Urinary bladder (tissue), 4 donors: ENCODE measurements at regions not wholly inside any gene's neighbourhood (a gene's known extent, or its start where the extent isn't known, plus 50 kb on each side); places are given as distances from the start of the nearest gene placed in this dataset. TPM values are rescaled to one million over a fixed set of nuclear protein-coding genes. Genes with fewer than 3 reads are reported as not detected.
"Not testable (repeated sequence)": the region's sequence is repeated elsewhere in the genome, so short reads cannot be mapped to it uniquely, and the experiment has no call there.

Experiments used
- DNase-seq: peaks from one replicate; pipeline ENCODE4 v3.0.0-alpha.2; 2015; ENCODE audit errors: extremely low spot score
- H3K27ac ChIP-seq: one replicate; pipeline ENCODE4 v1.5.1; 2013; ENCODE audit warnings: low read depth, mild to moderate bottlenecking, moderate library complexity
- H3K36me3 ChIP-seq: one replicate; pipeline ENCODE4 v1.6.1; 2013; ENCODE audit warnings: mild to moderate bottlenecking, moderate library complexity; ENCODE audit not compliant: insufficient read depth
- H3K4me1 ChIP-seq: one replicate; pipeline ENCODE4 v1.6.1; 2013; ENCODE audit warnings: mild to moderate bottlenecking, moderate library complexity; ENCODE audit not compliant: insufficient read depth
- H3K4me3 ChIP-seq: one replicate; pipeline ENCODE4 v1.5.1; 2013; ENCODE audit warnings: low read depth, low read length
- WGBS: extraction: QIAGEN DNeasy Blood & Tissue Kit; methylation state at CpG from one replicate; pipeline ENCODE4 v1.1.7; 2013; 5-methylcytosine and 5-hydroxymethylcytosine counted together
- small RNA-seq: library from RNA; depleted of rRNA; stranded (forward); fragments of <200 nt; gene quantifications from one replicate; pipeline ENCODE3, GENCODE V24; 2014
- donor health status: healthy with polysubstance abuse.
- donor health status: healthy.

GRCh38 chr21:15654171-15654570 is 75.6 kb upstream of the USP25 start:
- WGBS = 93% methylated on average over 6 of the region's 6 CpGs
- Histone ChIP-seq H3K36me3 (no peaks in the 10 kb centered on the region), H3K4me3 (no peak overlapping the region), H3K4me1 (no peaks in the 10 kb centered on the region), H3K27ac (no peak overlapping the region)
- DNase-seq = no peak

GRCh38 chr21:15659753-15660422 is 69.9 kb upstream of the USP25 start:
- peak; percentile 51 for DNase-seq
- H3K4me3 ChIP-seq = no peak overlapping the region
- no peak overlapping the region for H3K27ac ChIP-seq
- H3K4me1 ChIP-seq = no peaks in the 10 kb centered on the region
- WGBS = 41% methylated on average over 3 of the region's 3 CpGs
- H3K36me3 ChIP-seq = no peaks in the 10 kb centered on the region

- Histone ChIP-seq H3K4me1 (no peaks in the 10 kb centered on the region), H3K27ac (no peak overlapping the region), H3K4me3 (no peak overlapping the region), H3K36me3 (no peaks in the 10 kb centered on the region)
- DNase-seq = no peak
- WGBS = 46% methylated on average over 2 of the region's 2 CpGs
Measured at GRCh38 chr21:15660423-15660804, 69.4 kb upstream of the USP25 start.

- no peak overlapping the region for H3K4me3 ChIP-seq
- no peak overlapping the region for H3K27ac ChIP-seq
- H3K4me1 ChIP-seq = no peaks in the 10 kb centered on the region
- WGBS = 86% methylated on average over 1 of the region's 1 CpG
- DNase-seq = no peak
- no peaks in the 10 kb centered on the region for H3K36me3 ChIP-seq
Measured at GRCh38 chr21:15667010-15667409, 62.8 kb upstream of the USP25 start.

GRCh38 chr21:15667819-15668218 is 62.0 kb upstream of the USP25 start:
- H3K4me3 ChIP-seq = no peak overlapping the region
- DNase-seq = no peak
- WGBS = 79% methylated on average over 7 of the region's 7 CpGs
- no peaks in the 10 kb centered on the region for H3K36me3 ChIP-seq
- no peaks in the 10 kb centered on the region for H3K4me1 ChIP-seq
- H3K27ac ChIP-seq = no peak overlapping the region

GRCh38 chr21:15669247-15669646 is 60.5 kb upstream of the USP25 start:
- H3K4me1 ChIP-seq = no peaks in the 10 kb centered on the region
- no peak overlapping the region for H3K27ac ChIP-seq
- DNase-seq = no peak
- 23% methylated on average over 2 of the region's 2 CpGs for WGBS
- H3K4me3 ChIP-seq = no peak overlapping the region
- no peaks in the 10 kb centered on the region for H3K36me3 ChIP-seq

- H3K4me3 ChIP-seq = no peak overlapping the region
- no peak overlapping the region for H3K27ac ChIP-seq
- DNase-seq = no peak
- no peaks in the 10 kb centered on the region for H3K4me1 ChIP-seq
- 89% methylated on average over 3 of the region's 3 CpGs for WGBS
- no peaks in the 10 kb centered on the region for H3K36me3 ChIP-seq
Measured at GRCh38 chr21:15671188-15671587, 58.6 kb upstream of the USP25 start.

- not testable (repeated sequence) for H3K4me1 ChIP-seq, H3K27ac ChIP-seq, H3K36me3 ChIP-seq, DNase-seq, H3K4me3 ChIP-seq
- 98% methylated on average over 15 of the region's 15 CpGs for WGBS
Measured at GRCh38 chr21:15672578-15672977, 57.2 kb upstream of the USP25 start.

GRCh38 chr21:15676935-15677334 is 52.8 kb upstream of the USP25 start:
- Histone ChIP-seq H3K27ac (no peak overlapping the region), H3K36me3 (no peaks in the 10 kb centered on the region), H3K4me1 (no peaks in the 10 kb centered on the region), H3K4me3 (no peak overlapping the region)
- 91% methylated on average over 1 of the region's 1 CpG for whole genome bisulfite sequencing
- DNase-seq = no peak

- no peak for DNase-seq
- H3K27ac ChIP-seq = no peak overlapping the region
- H3K36me3 ChIP-seq = no peaks in the 10 kb centered on the region
- WGBS = 91% methylated on average over 8 of the region's 8 CpGs
- no peak overlapping the region for H3K4me3 ChIP-seq
- H3K4me1 ChIP-seq = no peaks in the 10 kb centered on the region
Measured at GRCh38 chr21:15679630-15680029, 50.2 kb upstream of the USP25 start.

Small RNAs in the stretch of these regions (small RNA-seq; reads per million reads assigned to genes)
- gene AF246928.1 (not detected), gene CYCSP42 (not detected), gene RNU6-1326P (not detected)
